ENCODE measurements at regions not wholly inside any gene's neighbourhood (a gene's known extent, or its start where the extent isn't known, plus 50 kb on each side); places are given as distances from the start of the nearest gene placed in this dataset.

- DNase-seq (no peak), ATAC-seq (no peak)
- Histone ChIP-seq H3K27me3 (no peaks in the 10 kb centered on the region), H3K9me3 (no peaks in the 10 kb centered on the region), H3K4me1 (no peaks in the 10 kb centered on the region), H3K27ac (no peak overlapping the region), H3K36me3 (replicated peaks in 1 of 2; ENCODE audit: insufficient read depth in 1 of 2, low read depth in 2 of 2) (no peaks in the 10 kb centered on the region), H3K4me3 (no peak overlapping the region)
- intact Hi-C loops (cut with DNase I) = no loop called here
- WGBS, 2 donors = 86 to 87% methylated on average over 1 of the region's 1 CpG
- TF ChIP-seq CTCF (IDR thresholded peaks at IDR 0.05) = no peak
- no peak for TF ChIP-seq POLR2A (IDR thresholded peaks at IDR 0.05)
Observed at GRCh38 chr7:25297278-25297677, 69.0 kb upstream of the NPVF start.

- intact Hi-C loops (cut with DNase I) = no loop called here
- no peak for DNase-seq
Observed at GRCh38 chr7:25303281-25304181, 75.2 kb upstream of the NPVF start.

GRCh38 chr7:25304691-25305090 is 76.4 kb upstream of the NPVF start:
- TF ChIP-seq CTCF (IDR thresholded peaks at IDR 0.05) = no peak
- TF ChIP-seq POLR2A (IDR thresholded peaks at IDR 0.05) = no peak
- 49 to 65% methylated on average over 4 of the region's 4 CpGs for WGBS, 2 donors
- Histone ChIP-seq H3K9me3 (no peaks in the 10 kb centered on the region), H3K4me1 (peaks cover 13% of the 10 kb centered on the region), H3K27me3 (no peaks in the 10 kb centered on the region), H3K36me3 (replicated peaks in 1 of 2; ENCODE audit: insufficient read depth in 1 of 2, low read depth in 2 of 2) (no peaks in the 10 kb centered on the region), H3K27ac (no peak overlapping the region), H3K4me3 (no peak overlapping the region)
- ATAC-seq (no peak), DNase-seq (no peak)
- intact Hi-C loops (cut with DNase I) = no loop called here

More at GRCh38 chr7:25303281-25304181, 75.2 kb upstream of the NPVF start:
- TF ChIP-seq POLR2A (IDR thresholded peaks at IDR 0.05) (no peak), CTCF (IDR thresholded peaks at IDR 0.05) (no peak)
- Histone ChIP-seq H3K4me1 (peaks cover 1% of the 10 kb centered on the region), H3K27me3 (no peaks in the 10 kb centered on the region), H3K4me3 (no peak overlapping the region), H3K9me3 (no peaks in the 10 kb centered on the region), H3K36me3 (replicated peaks in 1 of 2; ENCODE audit: insufficient read depth in 1 of 2, low read depth in 2 of 2) (no peaks in the 10 kb centered on the region), H3K27ac (no peak overlapping the region)
- 84 to 85% methylated on average over 3 of the region's 3 CpGs for WGBS, 2 donors
- no peak for ATAC-seq

- Histone ChIP-seq H3K4me1 (peaks cover 17% of the 10 kb centered on the region), H3K27me3 (no peaks in the 10 kb centered on the region), H3K9me3 (no peaks in the 10 kb centered on the region), H3K27ac (no peak overlapping the region), H3K4me3 (no peak overlapping the region), H3K36me3 (replicated peaks in 1 of 2; ENCODE audit: insufficient read depth in 1 of 2, low read depth in 2 of 2) (no peaks in the 10 kb centered on the region)
- TF ChIP-seq CTCF (IDR thresholded peaks at IDR 0.05) (no peak), POLR2A (IDR thresholded peaks at IDR 0.05) (no peak)
- ATAC-seq = no peak
- DNase-seq = no peak
- WGBS, 2 donors = 93 to 100% methylated on average over 1 of the region's 1 CpG
- intact Hi-C loops (cut with DNase I) = no loop called here
Observed at GRCh38 chr7:25305831-25306230, 77.5 kb upstream of the NPVF start.

- Histone ChIP-seq H3K9me3 (no peaks in the 10 kb centered on the region), H3K36me3 (replicated peaks in 1 of 2; ENCODE audit: insufficient read depth in 1 of 2, low read depth in 2 of 2) (no peaks in the 10 kb centered on the region), H3K4me1 (peaks cover 21% of the 10 kb centered on the region), H3K27me3 (no peaks in the 10 kb centered on the region), H3K4me3 (no peak overlapping the region), H3K27ac (no peak overlapping the region)
- DNase-seq (no peak), ATAC-seq (no peak)
- WGBS, 2 donors = 87 to 100% methylated on average over 1 of the region's 1 CpG
- intact Hi-C loops (cut with DNase I) = no loop called here
- TF ChIP-seq POLR2A (IDR thresholded peaks at IDR 0.05) (no peak), CTCF (IDR thresholded peaks at IDR 0.05) (no peak)
Observed at GRCh38 chr7:25307624-25308023, 79.3 kb upstream of the NPVF start.
